HFFc6 (cell line): ENCODE measurements at regions not wholly inside any gene's neighbourhood (a gene's known extent, or its start where the extent isn't known, plus 50 kb on each side); places are given as distances from the start of the nearest gene placed in this dataset.

ENCODE experiments used
- DNase-seq: peaks from one replicate; pipeline ENCODE4 v3.0.0-alpha.2; 2018
- H3K27ac Mint-ChIP-seq: 2 replicates; pipeline ENCODE4 v1.8.0; 2020; ENCODE audit warnings: mild to moderate bottlenecking, mixed read lengths
- H3K27me3 Mint-ChIP-seq: 2 replicates; pipeline ENCODE4 v1.8.0; 2021; ENCODE audit warnings: mild to moderate bottlenecking, moderate library complexity, mixed read lengths; ENCODE audit not compliant: insufficient read depth
- H3K36me3 Mint-ChIP-seq: 2 replicates; pipeline ENCODE4 v1.8.0; 2021; ENCODE audit warnings: low read depth, mixed read lengths
- H3K4me1 Mint-ChIP-seq: 2 replicates; pipeline ENCODE4 v1.8.0; 2020; ENCODE audit warnings: low read depth, mixed read lengths
- H3K4me3 Mint-ChIP-seq: 2 replicates; pipeline ENCODE4 v1.8.0; 2020; ENCODE audit warnings: mild to moderate bottlenecking, moderate library complexity, mixed read lengths
- H3K9me3 Mint-ChIP-seq: 2 replicates; pipeline ENCODE4 v1.8.0; 2020; ENCODE audit warnings: mild to moderate bottlenecking, mixed read lengths
- TF ChIP-seq, protein P1 (sequence below): fragments of 200-600 bp; sonication (generic); IDR thresholded peaks from 2 replicates; pipeline ENCODE4 v1.5.0; 2021; ENCODE audit warnings: antibody characterized with exemption, mild to moderate bottlenecking

DNA sequence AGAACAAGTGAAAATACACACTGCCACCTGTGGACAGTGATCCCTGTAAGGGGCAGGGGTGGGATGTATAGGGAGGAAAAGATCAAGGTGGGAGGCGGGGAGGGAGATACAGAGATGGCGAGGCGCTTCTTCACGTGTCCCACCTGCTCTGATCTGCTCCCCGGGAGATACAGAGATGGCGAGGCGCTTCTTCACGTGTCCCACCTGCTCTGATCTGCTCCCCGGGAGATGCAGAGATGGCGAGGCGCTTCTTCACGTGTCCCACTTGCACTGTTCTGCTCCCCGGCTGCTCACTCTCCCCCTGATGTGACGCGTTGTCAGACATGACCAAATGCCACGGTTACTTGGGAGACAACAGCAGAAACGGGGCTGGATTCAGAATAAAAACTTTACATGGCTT lies 308.3 kb upstream of the SHH start:
- no peaks in the 10 kb centered on the region for H3K4me1 Mint-ChIP-seq
- TF ChIP-seq, protein P1, sequence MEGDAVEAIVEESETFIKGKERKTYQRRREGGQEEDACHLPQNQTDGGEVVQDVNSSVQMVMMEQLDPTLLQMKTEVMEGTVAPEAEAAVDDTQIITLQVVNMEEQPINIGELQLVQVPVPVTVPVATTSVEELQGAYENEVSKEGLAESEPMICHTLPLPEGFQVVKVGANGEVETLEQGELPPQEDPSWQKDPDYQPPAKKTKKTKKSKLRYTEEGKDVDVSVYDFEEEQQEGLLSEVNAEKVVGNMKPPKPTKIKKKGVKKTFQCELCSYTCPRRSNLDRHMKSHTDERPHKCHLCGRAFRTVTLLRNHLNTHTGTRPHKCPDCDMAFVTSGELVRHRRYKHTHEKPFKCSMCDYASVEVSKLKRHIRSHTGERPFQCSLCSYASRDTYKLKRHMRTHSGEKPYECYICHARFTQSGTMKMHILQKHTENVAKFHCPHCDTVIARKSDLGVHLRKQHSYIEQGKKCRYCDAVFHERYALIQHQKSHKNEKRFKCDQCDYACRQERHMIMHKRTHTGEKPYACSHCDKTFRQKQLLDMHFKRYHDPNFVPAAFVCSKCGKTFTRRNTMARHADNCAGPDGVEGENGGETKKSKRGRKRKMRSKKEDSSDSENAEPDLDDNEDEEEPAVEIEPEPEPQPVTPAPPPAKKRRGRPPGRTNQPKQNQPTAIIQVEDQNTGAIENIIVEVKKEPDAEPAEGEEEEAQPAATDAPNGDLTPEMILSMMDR = no peak
- peaks cover 15% of the 10 kb centered on the region for H3K36me3 Mint-ChIP-seq
- H3K27me3 Mint-ChIP-seq = peaks cover 2% of the 10 kb centered on the region
- H3K27ac Mint-ChIP-seq = no peak overlapping the region
- no peak for DNase-seq
- no peak overlapping the region for H3K4me3 Mint-ChIP-seq
- H3K9me3 Mint-ChIP-seq = peaks cover 78% of the 10 kb centered on the region

GRCh38 chr7:156119771-156120170 lies 307.5 kb upstream of the SHH start:
- TF ChIP-seq, protein P1 = no peak
- Mint-ChIP-seq H3K4me3 (no peak overlapping the region), H3K27me3 (peaks cover 2% of the 10 kb centered on the region), H3K27ac (no peak overlapping the region), H3K36me3 (peaks cover 15% of the 10 kb centered on the region), H3K4me1 (no peaks in the 10 kb centered on the region), H3K9me3 (peaks cover 73% of the 10 kb centered on the region)
- no peak for DNase-seq

- Mint-ChIP-seq H3K36me3 (peaks cover 15% of the 10 kb centered on the region), H3K27me3 (peaks cover 2% of the 10 kb centered on the region), H3K4me1 (no peaks in the 10 kb centered on the region), H3K9me3 (peaks cover 74% of the 10 kb centered on the region), H3K27ac (no peak overlapping the region), H3K4me3 (no peak overlapping the region)
- TF ChIP-seq, protein P1 = no peak
- DNase-seq = no peak
These were observed 306.0 kb upstream of the SHH start for GRCh38 chr7:156118248-156118645.

- TF ChIP-seq, protein P1 = no peak
- no peaks in the 10 kb centered on the region for H3K4me1 Mint-ChIP-seq
- peaks cover 2% of the 10 kb centered on the region for H3K27me3 Mint-ChIP-seq
- H3K9me3 Mint-ChIP-seq = peaks cover 73% of the 10 kb centered on the region
- DNase-seq = no peak
- no peak overlapping the region for H3K4me3 Mint-ChIP-seq
- H3K27ac Mint-ChIP-seq = no peak overlapping the region
- H3K36me3 Mint-ChIP-seq = peaks cover 15% of the 10 kb centered on the region
These were observed 305.4 kb upstream of the SHH start for GRCh38 chr7:156117542-156118247.

DNA sequence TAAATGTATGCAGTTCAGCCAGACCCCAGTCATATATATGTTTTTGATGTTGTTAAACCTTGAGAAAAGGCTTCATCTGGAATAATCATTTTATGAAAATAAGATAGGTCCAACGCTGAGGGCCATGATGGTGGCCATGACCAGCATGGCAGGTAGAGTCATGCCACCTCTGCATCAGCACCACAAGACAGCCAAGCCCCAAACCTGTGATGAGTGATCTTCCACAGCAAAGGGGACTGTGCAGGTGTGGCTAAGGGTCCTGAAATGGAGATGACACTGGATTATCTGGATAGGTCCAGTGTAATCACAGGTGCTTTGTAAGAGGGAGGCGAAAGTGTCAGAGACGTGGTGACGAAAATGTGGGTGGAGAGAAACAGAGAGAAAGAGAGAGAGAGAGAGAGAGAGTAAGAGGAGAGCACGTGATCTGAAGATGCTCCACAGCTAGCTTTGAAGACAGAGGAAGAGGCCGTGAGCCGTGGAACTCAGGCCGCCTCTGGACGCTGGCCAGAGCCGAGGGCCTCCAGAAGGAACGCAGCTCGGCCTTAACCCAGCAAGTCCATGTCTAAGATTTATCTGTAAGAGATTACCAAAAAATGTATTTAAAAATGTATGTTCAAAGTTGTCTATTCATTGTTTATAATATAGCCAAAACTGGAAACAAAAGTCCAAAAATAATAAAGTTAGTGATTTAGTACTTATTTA lies 304.4 kb upstream of the SHH start:
- Mint-ChIP-seq H3K4me3 (no peak overlapping the region), H3K4me1 (no peaks in the 10 kb centered on the region), H3K36me3 (peaks cover 12% of the 10 kb centered on the region), H3K9me3 (peaks cover 69% of the 10 kb centered on the region), H3K27ac (no peak overlapping the region), H3K27me3 (no peaks in the 10 kb centered on the region; the same call in 1 of the 2 replicates)
- TF ChIP-seq, protein P1 = no peak
- no peak for DNase-seq
